CD4-positive, alpha-beta T cell treated with Interleukin-15 for 1 hour (primary cell): ENCODE measurements at regions not wholly inside any gene's neighbourhood (a gene's known extent, or its start where the extent isn't known, plus 50 kb on each side); places are given as distances from the start of the nearest gene placed in this dataset.

ENCODE experiments used
- DNase-seq: peaks from one replicate; pipeline ENCODE4 v3.0.0-alpha.2; 2020

DNA sequence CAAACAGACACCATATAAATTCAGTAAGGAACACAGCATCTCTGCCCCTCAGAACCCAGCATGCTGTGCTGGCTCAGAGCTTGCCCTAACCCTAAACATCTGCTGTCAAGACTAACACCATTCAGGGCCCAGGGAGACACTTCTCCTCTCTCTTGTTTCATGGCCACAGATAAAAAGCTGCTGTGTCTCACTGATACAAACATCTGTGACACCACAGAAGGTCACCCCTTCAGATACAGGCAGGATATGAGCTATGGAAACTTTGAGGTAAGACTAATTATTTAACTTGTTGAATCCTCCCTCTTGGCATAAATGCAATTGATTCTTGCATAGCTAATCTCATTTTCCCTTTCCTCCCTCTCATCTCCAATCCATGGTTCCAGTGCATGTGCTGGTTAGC, 61.6 kb upstream of the GPR12 start:
- no peak for DNase-seq

DNA sequence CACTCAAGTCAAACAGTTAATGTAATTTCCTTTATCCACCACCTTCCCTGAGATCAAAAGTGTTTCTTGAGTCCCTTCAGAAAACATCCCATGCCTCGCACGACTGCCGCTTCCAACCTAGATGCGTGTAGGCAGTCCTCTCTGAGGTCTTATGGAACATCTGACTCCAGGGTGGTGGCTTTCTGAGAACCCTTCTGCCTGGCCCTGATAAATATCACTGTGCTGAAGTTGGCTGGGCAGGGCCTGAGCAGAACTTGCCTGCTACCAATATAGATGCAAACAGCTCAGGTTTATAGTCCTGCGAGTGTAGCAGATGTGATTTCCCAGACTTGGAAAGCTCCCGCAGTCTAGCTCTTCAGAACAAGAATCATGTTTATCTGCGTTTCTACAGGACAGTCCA, 61.1 kb upstream of the GPR12 start:
- no peak for DNase-seq

DNA sequence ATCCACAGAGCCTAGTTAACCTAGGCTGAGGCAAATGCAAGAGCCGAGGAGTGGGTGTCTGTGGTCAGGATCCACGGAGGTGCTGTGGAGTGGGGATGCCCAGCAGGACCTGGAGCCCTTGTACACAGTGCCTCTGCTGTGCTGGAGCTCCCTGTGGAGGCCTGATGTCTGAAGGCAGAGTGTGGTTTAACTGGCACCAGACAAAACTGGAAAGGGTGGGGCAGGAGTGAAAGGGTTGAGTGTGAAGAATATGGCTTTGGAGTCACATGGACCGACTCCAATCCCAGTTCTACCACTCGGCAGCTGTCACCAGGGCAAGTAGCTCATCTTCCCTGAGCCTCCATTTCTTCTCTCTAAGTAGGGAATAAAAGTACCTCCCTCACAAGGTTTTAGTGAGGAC, 60.3 kb upstream of the GPR12 start:
- DNase-seq: no peak

DNA sequence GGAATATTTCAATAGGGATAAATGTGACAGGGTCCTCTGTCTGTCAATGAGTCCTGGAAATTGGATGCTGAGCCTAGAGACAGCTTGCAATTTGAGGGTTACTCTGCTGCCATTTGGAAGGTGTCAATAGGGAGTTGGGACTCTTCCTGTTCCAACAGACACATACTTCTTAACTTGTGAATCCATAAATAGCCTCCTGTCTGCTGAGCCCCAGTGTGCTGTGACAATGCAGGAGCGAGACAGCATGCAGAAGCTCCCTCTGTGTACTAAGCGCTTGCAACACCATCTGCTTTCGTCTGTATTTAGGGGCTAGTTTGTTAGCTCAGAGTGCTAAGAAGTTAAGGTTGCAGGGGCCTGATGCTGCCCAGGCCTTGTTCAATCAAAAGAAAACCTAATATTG, 58.5 kb upstream of the GPR12 start:
- DNase-seq: no peak

DNA sequence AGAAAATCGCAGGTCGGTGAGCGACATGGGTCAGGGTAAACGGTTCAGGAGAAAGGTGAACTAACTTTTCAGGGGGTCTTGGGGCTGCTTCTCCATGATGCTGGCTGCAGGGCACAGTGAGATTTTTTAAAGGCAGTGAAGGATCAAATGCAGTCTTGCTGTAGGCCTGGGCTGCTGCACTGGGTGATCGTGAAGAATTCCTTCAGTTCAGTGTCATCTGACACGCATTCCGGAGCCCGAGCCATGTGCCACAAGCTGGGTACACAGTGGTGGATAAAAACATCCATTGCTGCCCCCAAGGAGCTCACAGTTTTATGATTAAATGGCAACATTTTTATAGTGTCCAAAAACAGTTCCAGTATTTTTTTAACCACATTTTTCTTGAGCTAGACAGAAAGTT, 56.3 kb upstream of the GPR12 start:
- DNase-seq: no peak

DNA sequence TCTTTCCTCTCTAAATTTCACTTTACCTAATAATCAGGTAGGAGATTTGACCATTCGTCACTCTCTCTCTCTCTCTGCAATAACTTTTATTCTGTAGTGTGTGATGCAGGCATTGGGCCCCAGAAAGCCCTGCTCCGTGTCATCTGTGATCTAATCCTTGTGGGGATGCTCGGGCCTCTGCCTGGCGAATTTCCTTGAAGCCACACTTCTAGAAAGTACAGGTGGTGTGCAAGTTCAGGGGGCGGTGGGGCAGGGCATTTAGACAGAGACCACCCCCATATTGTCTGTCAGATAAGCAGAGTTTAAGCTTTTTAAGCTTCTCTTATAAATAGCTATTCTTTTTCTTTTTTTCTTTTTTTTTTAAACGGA, 53.4 kb upstream of the GPR12 start:
- no peak for DNase-seq

DNA sequence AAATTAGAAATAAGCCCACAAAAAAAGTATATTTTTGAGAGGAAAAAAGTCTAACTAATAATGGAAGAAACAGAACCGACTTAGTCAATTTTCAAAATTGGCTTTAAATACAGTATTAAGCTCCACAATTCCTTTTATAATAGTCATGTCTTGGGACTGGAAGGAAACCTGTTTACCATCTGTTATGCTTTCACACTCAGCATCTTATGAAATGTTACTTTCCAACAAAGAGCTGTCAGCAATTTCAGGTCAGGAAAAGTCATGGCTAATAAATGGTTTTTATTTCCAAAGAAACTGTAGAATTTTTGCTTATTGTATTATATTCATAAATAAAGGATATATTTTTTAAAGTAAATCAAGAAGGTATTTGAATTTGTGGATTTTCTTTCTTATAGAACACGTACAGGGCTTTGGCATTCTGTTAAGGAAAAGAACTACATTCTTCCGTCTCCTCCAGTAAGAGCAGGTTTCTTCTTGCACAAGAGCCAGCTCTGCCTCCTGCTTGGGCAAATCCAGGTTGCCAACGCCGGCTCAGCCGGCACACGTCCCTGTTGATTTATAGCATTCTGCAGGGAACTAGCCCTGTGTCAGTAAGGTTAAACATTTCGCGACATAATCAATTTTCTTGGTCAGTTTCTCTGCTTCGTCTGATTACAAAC, 52.9 kb upstream of the GPR12 start:
- DNase-seq: no peak

DNA sequence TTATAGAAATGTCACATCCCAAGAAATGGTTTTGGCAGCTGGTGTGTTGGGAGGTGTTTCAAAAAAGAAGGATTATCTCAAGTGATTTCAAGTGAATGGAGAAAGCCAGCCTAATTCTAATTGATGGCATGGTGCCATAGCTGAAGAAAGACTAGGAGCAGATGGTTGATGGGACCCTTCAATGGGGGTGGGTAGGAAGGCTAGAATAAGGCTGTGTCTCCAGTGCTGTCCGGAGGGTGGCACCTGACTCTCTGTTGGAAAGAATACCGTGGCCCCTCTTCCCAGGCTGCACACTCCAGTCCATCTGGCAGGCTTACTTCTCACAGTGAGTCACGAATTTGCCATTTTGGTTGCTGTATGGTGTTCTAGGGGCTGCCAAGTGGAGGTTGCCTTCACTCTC, 51.0 kb upstream of the GPR12 start:
- DNase-seq: no peak
